HG03060 (cell line): ENCODE measurements at regions not wholly inside any gene's neighbourhood (a gene's known extent, or its start where the extent isn't known, plus 50 kb on each side); places are given as distances from the start of the nearest gene placed in this dataset.

Experiments used
- ATAC-seq: cut with Tn5 transposase; IDR thresholded peaks from one replicate; pipeline ENCODE4 v1.9.1; 2021; ENCODE audit warnings: low read depth, moderate number of reproducible peaks; ENCODE audit not compliant: unreplicated experiment

DNA sequence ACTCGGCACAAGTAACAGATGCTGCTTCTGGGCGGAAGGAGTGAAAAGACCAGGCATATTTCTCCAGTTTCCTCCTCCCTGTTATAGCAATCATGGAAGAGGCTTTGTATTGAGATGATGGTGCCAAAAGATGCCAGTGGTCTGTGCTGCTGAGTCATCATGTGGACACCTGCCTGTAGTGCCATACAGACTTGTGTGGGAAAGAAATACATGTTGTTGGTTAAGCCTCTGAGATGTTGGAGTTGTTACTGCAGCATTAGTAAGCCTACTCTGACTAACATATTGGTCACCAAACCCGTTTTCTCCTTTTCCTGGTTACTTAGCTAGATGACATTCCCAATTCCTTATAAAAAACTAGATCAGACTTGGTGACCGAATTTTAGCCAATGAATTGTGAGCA lies 356.9 kb downstream of the ZNF521 start:
- ATAC-seq: no peak

DNA sequence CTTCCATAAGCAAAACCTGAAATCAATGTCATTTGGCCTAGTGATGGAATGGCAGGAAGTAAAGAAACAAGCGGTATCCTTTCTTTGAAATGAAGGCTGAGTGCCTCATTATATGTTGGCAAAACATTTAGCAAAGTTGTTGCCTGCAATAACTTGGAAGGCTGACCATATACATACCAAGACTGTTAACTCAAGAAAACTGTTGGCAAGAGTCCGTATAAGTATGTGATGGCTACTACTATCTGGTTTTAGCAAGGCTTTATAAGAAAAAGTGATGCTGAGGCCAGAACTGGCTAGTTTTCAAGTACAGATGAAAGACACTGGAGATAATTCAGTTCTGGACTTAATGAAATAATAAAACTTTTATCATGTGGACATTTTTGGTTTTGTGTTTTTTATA lies 356.2 kb downstream of the ZNF521 start:
- ATAC-seq: no peak

DNA sequence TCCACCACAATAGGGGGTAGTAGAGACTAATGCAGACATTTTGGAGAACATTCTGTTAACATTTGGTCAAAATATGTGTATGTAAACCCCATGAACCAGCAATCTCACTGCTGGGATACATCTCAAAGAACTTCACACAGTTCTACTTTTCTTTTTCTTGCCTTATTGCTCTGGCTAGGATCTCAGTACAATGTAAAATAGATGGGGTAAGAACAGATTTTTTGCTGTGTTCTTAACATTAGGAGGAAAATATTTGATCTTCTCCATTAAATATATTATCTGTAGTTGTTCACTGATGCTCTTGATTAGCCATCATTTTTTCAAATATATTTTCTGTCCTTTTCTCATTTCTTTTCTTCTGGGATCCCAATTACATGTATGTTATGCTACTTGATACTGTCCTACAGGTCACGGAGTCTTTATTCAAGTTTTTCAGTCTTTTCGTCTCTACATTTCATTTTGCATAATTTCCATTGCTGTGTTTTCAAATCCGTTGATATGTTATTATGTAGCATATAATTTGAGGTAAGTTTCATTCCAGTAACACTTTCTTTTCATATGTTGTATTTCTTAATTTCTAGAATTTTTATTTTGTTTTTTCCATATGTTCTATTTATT lies 352.2 kb downstream of the ZNF521 start:
- ATAC-seq: no peak

DNA sequence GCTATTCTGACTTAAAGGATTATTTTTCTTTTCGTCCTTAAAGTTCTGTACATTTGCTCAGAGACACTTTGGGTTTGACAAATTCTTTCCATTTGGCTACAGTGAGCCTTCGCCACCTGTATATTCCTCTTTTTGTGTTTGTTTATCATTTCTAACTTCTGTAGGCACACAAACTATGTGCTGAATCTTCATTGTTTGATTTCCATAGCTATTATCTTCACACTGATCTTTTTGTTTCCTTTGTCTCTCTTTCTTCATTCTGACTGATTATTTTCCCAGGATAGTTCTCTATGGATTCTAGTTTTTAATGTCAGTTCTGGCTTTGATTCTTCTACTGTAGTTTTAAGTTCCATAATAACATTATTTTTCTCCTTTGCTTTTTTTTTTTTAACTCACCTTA lies 350.2 kb downstream of the ZNF521 start:
- ATAC-seq: no peak

DNA sequence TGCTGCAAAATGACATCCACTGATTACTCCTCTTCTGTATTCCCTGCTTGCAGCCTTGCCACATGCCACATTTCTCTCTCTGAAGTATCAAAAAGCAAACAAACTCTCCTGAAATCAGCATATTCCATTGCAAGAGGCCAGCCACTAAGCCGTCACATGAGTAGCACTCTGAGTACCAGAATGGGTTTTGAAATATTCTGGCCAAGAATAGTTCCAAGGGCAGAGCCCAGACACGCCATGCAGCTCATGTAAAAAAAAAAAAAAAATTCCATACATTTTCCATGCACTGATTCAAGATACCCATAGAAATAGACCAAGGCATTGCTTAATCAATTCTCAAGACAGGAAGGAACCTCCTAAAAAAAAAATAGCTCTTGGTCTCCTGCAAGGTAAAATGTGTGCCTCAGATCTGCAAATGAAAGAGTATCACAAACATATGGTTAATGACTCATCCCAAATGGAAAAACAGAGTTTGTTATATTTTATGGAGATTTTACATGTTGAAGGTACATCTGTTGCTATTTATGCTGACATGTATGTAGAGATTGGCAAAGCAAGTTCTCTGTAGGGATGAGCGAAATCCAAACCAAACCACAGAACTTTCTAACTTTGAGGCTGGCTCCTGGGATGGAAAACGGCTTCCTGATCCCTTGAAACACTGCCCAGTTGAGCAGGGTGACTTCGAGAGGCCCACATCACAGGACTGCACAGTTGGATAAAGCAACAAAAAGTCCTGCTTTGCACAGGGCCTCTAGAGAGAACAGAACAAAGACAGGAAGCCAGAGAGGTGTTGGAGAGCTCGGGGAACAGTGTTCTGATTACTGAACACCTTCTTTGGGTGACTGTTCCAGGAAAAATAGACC lies 346.2 kb downstream of the ZNF521 start:
- no peak for ATAC-seq

DNA sequence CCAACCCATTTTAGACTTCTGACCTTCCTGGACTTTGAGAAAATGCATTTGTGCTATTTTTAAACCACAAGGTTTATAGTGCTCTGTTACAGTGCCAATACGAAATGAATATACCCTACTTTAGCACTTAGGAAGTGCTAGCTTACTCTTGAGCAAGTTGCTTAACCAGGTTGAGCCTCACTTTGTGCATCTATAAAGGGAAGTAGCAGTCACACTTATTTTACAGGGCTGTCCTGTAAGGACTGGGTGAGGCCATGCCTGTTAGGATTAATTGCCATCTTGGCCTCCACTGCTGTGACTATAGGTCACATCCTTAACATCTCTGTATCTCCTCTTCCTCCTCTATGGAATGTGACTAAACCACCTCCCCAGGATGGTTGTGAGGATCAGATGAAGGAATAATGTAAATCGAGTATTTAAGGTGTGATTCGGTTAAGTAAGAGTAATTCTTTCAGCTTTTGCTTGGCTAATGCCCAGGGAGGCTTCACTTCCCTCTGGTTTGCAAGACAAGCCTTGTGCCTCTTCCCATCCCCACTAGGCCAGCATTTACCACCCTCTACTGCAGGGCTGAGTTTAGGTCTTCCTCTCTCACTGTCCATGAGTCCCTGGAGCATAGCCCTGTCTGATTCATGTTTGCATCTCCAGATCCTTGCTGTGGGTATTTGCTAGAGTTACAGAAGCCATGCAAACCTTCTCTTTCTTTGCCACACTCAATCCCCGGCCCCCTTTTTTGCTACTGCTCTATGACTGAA lies 341.2 kb downstream of the ZNF521 start:
- ATAC-seq: no peak
